H54 (cell line): ENCODE measurements at regions not wholly inside any gene's neighbourhood (a gene's known extent, or its start where the extent isn't known, plus 50 kb on each side); places are given as distances from the start of the nearest gene placed in this dataset.

Source experiments
- DNase-seq: peaks from one replicate; pipeline ENCODE4 v3.0.0; 2011; ENCODE audit warnings: low spot score, mixed read lengths; ENCODE audit not compliant: insufficient read length
- FAIRE-seq: peaks from 3 replicates; lab custom pipeline; 2011; peaks lifted over from hg19 to GRCh38; lab: Jason Lieb, UNC
- POLR2A ChIP-seq: IDR thresholded peaks from 2 replicates; pipeline ENCODE4 v1.6.1; 2011; ENCODE audit warnings: low read depth, mild to moderate bottlenecking, low read length

- FAIRE-seq (peak; percentile 98), DNase-seq (peak; percentile 56)
- TF ChIP-seq POLR2A = no peak
Observed at GRCh38 chr3:46078712-46079400, 51.6 kb upstream of the XCR1 start.
